GM11168 (cell line): ENCODE measurements at regions not wholly inside any gene's neighbourhood (a gene's known extent, or its start where the extent isn't known, plus 50 kb on each side); places are given as distances from the start of the nearest gene placed in this dataset.
"Not testable (repeated sequence)": the region's sequence is repeated elsewhere in the genome, so short reads cannot be mapped to it uniquely, and the experiment has no call there.

Source experiments
- in situ Hi-C: fragments of 300-500 bp; cut with MboI; formaldehyde crosslinking; loops from one replicate; pipeline ENCODE4 v1.12.0; 2022; ENCODE audit warnings: low sequenced_read_pairs; ENCODE audit not compliant: unreplicated experiment

- in situ Hi-C loops, result no loop called here
These were observed 1629.0 kb downstream of the OLFM4 start for GRCh38 chr13:54657588-54657987.

- in situ Hi-C loops, result no loop called here
These were observed 1630.2 kb downstream of the OLFM4 start for GRCh38 chr13:54658771-54659170.

- in situ Hi-C loops, result no loop called here
These were observed 1631.7 kb downstream of the OLFM4 start for GRCh38 chr13:54660277-54660676.

GRCh38 chr13:54676526-54677113 is 1648.0 kb downstream of the OLFM4 start:
- in situ Hi-C loops, result no loop called here

GRCh38 chr13:54682184-54682583 is 1653.6 kb downstream of the OLFM4 start:
- in situ Hi-C loops, result no loop called here

GRCh38 chr13:54687173-54687572 is 1658.6 kb downstream of the OLFM4 start:
- in situ Hi-C loops, result no loop called here

GRCh38 chr13:54699831-54700230 is 1671.2 kb downstream of the OLFM4 start:
- in situ Hi-C loops, result no loop called here

GRCh38 chr13:54705738-54706137 is 1677.1 kb downstream of the OLFM4 start:
- in situ Hi-C loops, result no loop called here

- in situ Hi-C loops, result no loop called here
These were observed 1677.7 kb downstream of the OLFM4 start for GRCh38 chr13:54706336-54706735.

GRCh38 chr13:54709546-54709945 is 1680.9 kb downstream of the OLFM4 start:
- in situ Hi-C loops, result no loop called here

- in situ Hi-C loops, result no loop called here
These were observed 1705.0 kb downstream of the OLFM4 start for GRCh38 chr13:54733639-54734038.

GRCh38 chr13:54737211-54737610 is 1708.6 kb downstream of the OLFM4 start:
- in situ Hi-C loops, result not testable (repeated sequence)

- in situ Hi-C loops, result no loop called here
These were observed 1714.4 kb downstream of the OLFM4 start for GRCh38 chr13:54742984-54743383.

- in situ Hi-C loops, result no loop called here
These were observed 1716.1 kb downstream of the OLFM4 start for GRCh38 chr13:54744747-54745146.

GRCh38 chr13:54750521-54750920 is 1721.9 kb downstream of the OLFM4 start:
- in situ Hi-C loops, result no loop called here

- in situ Hi-C loops, result no loop called here
These were observed 1730.2 kb downstream of the OLFM4 start for GRCh38 chr13:54758795-54759194.

- in situ Hi-C loops, result no loop called here
These were observed 1739.6 kb downstream of the OLFM4 start for GRCh38 chr13:54768214-54768613.

GRCh38 chr13:54775501-54776191 is 1747.0 kb downstream of the OLFM4 start:
- in situ Hi-C loops, result no loop called here

- in situ Hi-C loops, result no loop called here
These were observed 1759.1 kb downstream of the OLFM4 start for GRCh38 chr13:54787754-54788153.

GRCh38 chr13:54799621-54800226 is 1771.1 kb downstream of the OLFM4 start:
- in situ Hi-C loops, result no loop called here

- in situ Hi-C loops, result no loop called here
These were observed 1773.6 kb downstream of the OLFM4 start for GRCh38 chr13:54802226-54802625.

GRCh38 chr13:54805743-54806142 is 1777.1 kb downstream of the OLFM4 start:
- in situ Hi-C loops, result no loop called here
